AG10803 (cell line): ENCODE measurements at regions not wholly inside any gene's neighbourhood (a gene's known extent, or its start where the extent isn't known, plus 50 kb on each side); places are given as distances from the start of the nearest gene placed in this dataset.
"Not testable (repeated sequence)": the region's sequence is repeated elsewhere in the genome, so short reads cannot be mapped to it uniquely, and the experiment has no call there.

Experiments used
- DNase-seq: peaks from one replicate; pipeline ENCODE4 v3.0.0; 2010; ENCODE audit warnings: low read depth
- H3K4me3 ChIP-seq: 2 replicates; pipeline ENCODE4 v1.5.1; 2011; ENCODE audit warnings: mild to moderate bottlenecking, low read length, control low read depth
- TF ChIP-seq, protein P1 (sequence below): conservative IDR thresholded peaks from 2 replicates; pipeline ENCODE4 v1.5.1; 2011; ENCODE audit warnings: mild to moderate bottlenecking, low read length, control low read depth, inconsistent platforms

DNA sequence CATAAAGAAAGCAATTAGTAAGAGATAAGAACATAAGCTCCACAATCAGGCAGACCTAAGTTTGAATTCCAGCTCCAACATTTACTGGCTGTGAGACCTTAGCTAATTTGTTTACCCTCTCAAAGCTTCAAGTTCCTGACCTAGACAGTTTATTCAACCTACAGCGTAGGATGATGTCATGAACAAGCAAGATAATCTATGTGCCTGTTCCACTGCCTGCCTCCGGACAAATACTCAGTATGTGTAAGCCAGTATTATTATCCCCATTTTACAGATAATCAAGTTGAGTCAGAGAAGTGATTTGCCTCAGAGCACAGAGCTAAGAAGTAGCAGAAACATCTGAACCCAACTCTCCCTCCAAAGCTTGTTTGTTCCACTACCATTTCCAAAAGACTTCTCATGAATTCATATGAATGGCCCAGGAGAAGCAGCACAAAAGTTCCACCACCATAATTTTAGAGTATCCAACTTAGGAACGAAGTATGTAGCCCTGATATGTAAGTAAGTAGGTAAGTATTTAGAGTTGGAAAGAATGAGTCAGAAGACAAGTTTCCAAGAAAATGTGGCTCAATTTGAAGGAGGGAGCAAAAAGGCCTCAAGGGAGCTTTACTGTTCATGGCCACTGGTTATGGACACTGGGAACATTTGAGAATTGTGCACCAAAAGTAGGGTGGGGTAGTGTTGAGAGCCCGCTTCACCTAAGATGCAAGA is 398.2 kb downstream of the NFIB start:
- no peak for DNase-seq
- TF ChIP-seq, protein P1, sequence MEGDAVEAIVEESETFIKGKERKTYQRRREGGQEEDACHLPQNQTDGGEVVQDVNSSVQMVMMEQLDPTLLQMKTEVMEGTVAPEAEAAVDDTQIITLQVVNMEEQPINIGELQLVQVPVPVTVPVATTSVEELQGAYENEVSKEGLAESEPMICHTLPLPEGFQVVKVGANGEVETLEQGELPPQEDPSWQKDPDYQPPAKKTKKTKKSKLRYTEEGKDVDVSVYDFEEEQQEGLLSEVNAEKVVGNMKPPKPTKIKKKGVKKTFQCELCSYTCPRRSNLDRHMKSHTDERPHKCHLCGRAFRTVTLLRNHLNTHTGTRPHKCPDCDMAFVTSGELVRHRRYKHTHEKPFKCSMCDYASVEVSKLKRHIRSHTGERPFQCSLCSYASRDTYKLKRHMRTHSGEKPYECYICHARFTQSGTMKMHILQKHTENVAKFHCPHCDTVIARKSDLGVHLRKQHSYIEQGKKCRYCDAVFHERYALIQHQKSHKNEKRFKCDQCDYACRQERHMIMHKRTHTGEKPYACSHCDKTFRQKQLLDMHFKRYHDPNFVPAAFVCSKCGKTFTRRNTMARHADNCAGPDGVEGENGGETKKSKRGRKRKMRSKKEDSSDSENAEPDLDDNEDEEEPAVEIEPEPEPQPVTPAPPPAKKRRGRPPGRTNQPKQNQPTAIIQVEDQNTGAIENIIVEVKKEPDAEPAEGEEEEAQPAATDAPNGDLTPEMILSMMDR: no peak
- H3K4me3 ChIP-seq: no peak overlapping the region

DNA sequence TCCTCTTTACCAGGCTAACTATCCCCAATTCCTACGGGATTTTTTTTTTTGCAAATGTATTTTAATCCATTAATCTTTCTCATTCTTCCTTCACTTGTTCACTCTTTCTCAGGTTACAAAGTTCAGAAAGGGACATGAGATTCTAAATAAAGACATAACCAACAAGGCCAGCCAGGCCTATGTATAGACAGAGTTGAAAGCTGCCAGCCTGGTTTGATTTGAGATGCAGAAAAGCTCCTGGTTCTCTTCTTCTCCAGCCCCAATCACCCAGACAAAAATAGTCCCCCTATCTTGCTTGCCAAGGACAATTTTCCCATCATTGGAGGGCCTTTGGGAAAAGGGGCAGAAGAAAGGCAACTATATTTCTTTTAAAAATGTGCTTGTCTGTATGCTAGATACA is 398.8 kb downstream of the NFIB start:
- TF ChIP-seq, protein P1: no peak
- no peak overlapping the region for H3K4me3 ChIP-seq
- no peak for DNase-seq

DNA sequence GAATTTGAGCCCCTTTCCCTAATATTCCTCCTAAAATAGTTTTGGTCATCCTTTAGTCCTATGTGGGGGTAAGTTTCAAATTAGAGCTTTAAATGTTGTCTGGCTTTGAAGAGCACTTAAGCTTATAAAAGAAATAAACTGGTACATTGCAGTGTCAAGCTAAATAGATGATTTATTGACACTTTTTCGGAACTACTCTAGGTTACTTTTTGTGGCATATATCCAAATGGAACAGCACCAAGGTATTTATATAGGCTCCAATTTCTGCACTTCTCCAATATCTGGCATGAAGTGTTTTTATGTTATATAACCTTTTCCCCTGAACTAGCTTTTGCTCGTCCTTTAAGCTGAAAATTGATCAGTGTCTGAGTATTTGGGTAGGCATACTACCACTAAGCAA is 402.5 kb downstream of the NFIB start:
- TF ChIP-seq, protein P1: no peak
- DNase-seq: no peak
- H3K4me3 ChIP-seq: no peak overlapping the region

DNA sequence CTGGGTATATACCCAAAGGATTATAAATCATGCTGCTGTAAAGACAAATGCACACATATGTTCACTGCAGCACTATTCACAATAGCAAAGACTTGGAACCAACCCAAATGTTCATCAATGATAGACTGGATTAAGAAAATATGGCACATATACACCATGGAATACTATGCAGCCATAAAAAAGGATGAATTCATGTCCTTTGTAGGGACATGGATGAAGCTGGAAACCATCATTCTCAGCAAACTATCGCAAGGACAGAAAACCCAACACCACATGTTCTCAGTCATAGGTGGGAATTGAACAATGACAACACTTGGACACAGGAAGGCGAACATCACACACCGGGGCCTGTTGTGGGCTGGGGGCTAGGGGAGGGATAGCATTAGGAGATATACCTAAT is 406.1 kb downstream of the NFIB start:
- H3K4me3 ChIP-seq, DNase-seq: not testable (repeated sequence)

DNA sequence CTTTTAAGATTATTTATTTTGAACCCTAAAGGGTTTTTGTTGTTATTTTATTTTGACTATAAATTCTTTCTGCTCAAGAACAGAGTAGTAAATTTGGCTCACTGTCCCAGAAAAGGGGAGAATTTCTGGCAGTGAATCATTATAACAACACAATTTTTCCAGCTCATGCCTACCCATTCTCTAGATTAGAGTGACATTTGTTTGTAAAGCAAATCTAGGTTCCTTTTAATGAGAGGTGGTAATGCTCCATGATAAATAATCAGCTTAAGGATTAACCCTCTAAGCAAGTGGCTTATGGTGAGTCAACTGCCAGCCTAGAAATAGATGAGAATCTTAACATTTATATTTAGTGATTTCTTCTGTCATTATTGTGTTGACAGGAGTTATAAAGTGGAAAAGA is 409.2 kb downstream of the NFIB start:
- no peak for DNase-seq
- TF ChIP-seq, protein P1: no peak
- no peak overlapping the region for H3K4me3 ChIP-seq

DNA sequence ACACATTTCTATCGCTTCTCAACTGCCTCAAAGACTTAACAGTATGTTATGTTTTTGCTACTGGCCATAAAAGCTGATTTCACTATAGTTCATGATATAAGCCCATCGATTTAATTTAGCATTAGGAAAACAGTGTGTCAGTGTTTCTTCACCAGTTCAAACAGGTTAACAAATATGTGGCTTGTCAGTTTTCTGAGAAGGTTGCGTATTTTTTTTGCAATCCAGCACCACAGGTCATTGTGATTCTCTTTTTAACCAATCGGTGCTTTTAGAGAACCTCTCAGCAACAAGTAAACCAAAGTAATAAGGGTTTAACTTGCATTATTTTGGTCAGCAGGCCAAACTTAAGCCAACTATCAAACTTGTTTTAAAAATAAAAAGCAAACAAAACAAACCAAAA is 409.6 kb downstream of the NFIB start:
- H3K4me3 ChIP-seq: no peak overlapping the region
- no peak for DNase-seq
- TF ChIP-seq, protein P1: no peak

DNA sequence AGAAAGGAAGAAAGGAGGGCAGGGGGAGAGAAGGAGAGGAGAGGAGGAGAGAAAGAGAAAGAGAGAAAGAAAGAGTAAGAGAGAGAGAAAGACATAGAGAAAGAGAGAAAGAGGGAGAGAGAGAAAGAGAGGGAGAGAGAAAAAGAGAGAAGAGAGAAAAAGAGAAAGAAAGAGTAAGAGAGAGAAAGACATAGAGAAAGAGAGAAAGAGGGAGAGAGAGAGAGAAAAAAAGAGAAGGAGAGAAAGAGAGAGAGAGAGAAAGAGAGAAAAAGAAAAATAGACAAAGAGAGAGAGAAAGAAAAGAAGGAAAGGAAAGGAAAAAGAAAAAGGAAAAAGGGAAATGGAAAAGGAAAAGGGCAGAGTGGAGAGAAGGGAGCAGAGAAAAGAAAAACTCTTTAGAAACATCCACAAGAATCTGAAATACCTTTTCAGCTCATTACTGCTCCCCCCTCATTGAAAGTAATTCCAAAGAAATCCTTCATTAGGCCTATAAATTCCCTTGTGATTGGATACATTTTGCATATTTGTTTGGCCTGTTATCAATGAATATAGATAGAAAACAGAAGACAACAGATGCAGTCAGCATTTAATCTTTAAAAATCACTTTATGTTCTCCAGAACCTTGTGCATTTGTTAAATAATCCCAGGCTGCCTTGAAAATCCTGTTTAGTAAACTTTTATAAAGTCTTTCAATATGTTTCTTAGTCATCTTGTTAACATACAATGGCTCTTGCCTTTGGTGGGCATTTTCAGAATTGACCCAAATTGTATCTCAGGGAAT is 411.5 kb downstream of the NFIB start:
- TF ChIP-seq, protein P1: no peak
- DNase-seq: no peak
- H3K4me3 ChIP-seq: no peak overlapping the region
